ENCODE measurements at regions not wholly inside any gene's neighbourhood (a gene's known extent, or its start where the extent isn't known, plus 50 kb on each side); places are given as distances from the start of the nearest gene placed in this dataset.

DNA sequence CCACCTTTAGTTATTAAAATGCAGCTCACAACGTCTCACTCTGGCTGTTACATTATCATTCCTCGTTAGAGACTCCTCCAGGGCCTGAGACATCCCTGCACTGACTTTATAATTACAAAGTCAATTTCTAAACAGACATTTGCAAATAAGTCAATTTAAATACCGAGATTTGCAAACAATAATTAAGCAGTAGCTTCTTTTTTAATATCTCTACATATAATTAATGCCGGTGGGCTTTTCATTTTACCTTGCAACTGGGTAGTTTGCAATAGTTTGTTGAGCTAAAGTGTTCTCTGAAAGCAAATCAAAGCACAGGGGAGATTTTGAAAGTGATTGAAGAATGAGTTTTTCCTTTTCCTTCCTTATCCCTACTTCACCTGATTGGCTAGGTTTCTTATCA, 154.4 kb downstream of the TLR4 start:
- no peak for DNase-seq (ENCODE audit: low read depth in 2 of 2, low spot score in 1 of 2)

DNA sequence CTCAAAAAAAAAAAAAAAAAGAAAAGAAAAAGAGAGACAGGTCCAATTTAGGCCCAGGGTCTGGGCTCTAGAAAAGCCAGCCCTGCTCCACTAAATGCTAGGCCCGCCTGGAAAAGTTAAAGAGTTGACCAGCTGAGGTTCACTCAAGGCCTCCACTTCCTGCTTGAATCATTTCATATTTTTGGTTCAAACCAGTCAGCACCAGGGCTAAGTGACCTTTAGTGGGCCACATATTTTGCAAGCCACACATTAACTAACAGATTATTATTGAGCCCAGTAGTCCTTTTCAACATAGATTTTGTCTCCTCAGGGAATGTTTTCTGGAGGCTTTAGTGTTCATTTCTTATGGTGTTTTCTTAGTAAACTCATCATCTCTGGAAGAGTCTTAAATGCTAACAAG, 156.6 kb downstream of the TLR4 start:
- DNase-seq (ENCODE audit: low read depth in 2 of 2, low spot score in 1 of 2), result no peak

DNA sequence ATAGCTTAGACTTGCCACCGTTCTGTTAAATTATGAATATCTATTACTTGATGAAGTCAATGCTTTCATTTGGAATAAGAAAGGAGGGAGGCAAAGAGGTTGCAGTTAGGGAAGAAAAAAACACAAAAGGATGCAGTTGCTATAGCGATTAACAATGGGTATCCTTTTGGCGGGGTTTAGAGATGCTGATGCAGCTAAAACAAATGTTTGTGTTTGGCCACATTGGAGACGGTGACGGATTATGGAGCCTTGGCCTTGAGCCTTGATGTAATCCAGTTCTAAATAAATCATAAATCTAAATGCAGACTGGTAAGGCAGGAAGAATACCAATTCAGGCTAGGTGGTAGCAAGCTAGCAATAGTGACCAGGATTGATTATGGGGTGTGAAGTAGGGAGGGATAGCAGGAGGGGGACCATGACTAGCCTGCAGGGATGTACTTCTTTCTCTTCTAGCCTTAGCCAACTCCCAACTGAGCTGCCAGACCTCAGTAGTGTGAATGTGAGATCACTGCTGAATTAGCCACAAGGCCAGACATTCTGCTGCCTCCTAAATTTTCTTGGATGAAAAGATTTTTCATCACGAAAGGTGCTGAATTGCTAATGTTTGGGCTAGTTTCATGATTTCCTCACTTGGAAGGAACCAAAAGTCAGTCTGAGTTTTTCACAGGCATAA, 160.3 kb downstream of the TLR4 start:
- no peak for DNase-seq (ENCODE audit: low read depth in 2 of 2, low spot score in 1 of 2)

DNA sequence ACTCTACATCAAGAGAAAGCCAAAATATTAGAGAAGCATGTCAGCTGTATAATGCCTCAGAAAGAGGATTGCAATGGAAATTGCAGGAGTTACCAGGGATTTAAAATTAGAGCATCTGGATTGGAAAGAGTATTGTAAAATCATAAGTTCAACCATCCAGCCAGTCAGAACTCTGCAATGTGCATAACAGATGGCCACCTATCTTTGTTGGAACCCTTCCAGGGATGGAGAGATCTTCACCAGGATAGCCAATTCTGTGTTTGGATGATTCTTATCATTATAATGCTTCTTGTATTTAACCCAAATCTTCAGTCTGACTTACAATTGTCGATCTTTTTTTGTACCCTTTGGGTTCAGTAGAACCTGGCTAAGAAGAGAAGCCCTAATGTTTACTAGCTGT, 164.4 kb downstream of the TLR4 start:
- no peak for DNase-seq (ENCODE audit: low read depth in 2 of 2, low spot score in 1 of 2)

DNA sequence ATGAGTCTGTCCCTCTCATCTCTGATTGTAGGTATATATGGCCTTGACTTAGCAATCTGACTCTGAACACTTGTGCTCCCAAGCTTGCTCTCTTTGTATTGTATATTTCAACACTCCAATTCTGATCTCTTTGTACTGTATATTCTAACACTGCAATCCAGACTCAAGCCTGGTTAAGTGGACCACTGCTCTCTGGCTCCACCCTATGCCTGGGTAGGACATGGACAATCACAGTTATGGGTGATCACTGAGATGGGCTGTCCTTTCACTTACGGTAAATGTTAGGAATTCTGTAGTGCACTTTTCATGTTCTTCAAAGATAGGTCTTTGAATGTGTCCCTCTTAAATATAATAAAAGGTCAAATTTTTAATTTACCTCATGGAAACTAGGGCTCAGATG, 165.1 kb downstream of the TLR4 start:
- no peak for DNase-seq (ENCODE audit: low read depth in 2 of 2, low spot score in 1 of 2)

DNA sequence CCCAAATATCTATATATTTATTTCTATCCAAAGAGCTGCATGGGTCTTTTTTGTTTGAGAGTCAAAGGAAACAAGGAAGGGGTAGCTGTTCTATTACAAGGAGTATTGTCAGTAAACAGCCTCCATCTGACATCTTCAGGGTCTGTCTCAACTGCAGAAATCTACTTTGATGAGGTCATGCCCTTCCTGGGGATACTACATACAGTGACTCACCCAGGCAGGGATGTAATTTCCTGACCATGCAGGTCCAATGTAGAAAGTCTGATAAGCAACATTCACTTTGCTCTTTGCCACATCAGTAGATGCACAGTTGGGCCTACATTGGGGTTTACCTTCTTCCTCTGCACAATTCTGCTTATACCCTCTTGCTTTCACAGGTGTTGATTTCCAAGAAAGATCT, 165.5 kb downstream of the TLR4 start:
- DNase-seq (ENCODE audit: low read depth in 2 of 2, low spot score in 1 of 2), result no peak

DNA sequence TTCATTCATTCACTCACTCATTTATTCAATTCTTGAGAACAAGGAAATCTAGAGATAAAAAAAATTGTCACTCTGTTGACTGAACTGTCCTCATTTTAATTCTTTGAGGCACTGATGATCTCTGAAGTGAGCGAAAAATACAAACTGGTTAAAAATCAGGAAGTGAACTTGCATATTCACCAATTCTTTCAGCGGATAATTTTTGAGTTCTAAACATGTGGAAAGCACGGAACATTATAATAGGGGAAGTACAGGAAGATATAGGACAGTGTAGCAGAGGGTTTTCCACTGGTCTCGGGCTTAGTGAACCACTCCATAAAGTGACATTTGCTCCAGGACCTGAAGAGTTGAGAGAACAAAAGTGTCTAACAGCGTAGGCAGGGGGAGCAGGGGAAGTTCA, 169.5 kb downstream of the TLR4 start:
- DNase-seq (ENCODE audit: low read depth in 2 of 2, low spot score in 1 of 2), result no peak

DNA sequence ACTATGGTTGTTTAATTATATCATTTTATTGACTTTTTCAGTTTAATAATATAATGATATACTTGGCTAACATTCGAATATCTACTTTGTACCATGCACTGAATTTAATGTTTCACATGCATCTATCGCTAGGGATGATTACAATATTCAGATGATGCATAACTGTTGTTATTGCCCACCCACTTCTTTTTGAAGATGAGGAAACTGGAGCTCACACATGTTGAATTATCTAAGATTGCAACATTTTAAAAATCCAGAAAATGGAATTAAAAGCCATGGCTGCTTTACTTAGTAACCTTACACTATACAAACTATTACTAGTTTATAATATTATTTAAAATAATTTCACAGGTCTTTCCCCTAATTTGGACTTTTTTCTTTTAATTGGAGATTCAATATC, 171.7 kb downstream of the TLR4 start:
- no peak for DNase-seq (ENCODE audit: low read depth in 2 of 2, low spot score in 1 of 2)

DNA sequence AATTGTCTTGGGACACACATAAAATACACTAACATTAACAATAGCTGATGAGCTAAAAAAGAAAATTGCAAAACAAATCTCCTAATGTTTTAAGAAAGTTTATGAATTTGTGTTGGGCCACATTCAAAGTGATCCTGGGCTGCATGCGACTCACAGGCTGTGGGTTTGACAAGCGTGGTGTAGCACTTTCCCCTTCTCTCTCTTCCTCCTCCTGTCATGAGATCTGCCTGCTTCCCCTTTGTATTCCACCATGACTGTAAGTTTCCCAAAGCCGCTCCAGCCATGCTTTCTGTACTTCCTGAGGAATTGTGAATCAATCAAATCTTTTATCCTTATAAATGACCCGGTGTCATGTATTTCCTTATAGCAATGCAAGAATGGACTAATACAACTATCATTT, 178.0 kb downstream of the TLR4 start:
- DNase-seq (ENCODE audit: low read depth in 2 of 2, low spot score in 1 of 2), result no peak

DNA sequence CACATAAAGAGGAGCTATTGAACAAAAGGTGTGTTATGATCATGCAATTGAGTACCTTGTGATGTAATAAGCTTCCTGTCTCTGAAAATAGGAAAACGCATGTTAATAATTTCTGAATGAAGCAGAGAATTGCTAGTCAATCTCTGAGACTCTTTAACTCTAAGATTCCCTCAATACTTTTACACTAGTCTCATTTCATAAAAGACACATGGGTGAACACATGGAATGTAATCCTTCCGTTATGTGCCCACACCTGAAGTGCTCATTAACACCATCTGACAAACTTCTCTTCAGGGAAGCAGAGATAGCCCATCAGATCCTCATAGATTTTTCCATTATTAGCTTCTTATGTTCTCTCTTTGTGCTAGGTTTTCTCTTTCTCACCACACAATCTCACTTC, 182.4 kb downstream of the TLR4 start:
- no peak for DNase-seq (ENCODE audit: low read depth in 2 of 2, low spot score in 1 of 2)

DNA sequence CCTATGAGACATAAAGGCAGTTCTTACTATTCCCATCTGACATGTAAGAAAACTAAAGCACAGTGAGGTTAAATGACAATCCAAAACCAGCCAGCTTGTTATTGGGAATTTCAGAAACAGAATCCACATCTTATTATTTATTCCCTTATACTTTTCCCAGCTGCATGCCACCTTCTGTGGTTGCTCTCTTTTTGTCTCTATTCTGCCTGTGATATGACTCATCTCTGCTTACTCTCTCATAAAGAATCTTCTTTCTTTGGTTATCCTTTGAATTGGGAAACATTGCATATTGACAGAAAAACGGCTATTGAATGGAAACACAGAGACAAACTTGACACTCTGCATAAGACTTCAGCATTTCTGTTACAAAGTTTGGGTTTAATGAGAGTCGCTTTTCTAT, 183.2 kb downstream of the TLR4 start:
- DNase-seq (ENCODE audit: low read depth in 2 of 2, low spot score in 1 of 2), result no peak

DNA sequence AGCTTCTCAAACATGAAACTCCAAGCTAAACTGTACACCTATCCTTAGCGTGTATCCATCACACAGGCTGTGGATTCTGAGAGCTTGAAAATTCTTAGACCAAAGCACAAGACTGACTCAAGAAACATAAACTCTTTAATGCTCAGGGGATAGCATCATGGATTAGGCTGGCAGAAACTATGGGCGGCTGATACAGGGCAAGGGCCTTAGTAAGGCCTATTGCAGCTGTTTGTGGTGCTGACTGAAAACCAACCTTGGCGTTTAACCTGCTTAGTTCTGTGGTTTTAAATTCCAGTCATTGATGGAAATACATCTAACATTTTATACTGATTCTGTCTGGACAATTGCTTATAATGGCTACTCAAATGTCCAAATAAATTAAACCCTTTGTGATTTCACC, 183.7 kb downstream of the TLR4 start:
- no peak for DNase-seq (ENCODE audit: low read depth in 2 of 2, low spot score in 1 of 2)

DNA sequence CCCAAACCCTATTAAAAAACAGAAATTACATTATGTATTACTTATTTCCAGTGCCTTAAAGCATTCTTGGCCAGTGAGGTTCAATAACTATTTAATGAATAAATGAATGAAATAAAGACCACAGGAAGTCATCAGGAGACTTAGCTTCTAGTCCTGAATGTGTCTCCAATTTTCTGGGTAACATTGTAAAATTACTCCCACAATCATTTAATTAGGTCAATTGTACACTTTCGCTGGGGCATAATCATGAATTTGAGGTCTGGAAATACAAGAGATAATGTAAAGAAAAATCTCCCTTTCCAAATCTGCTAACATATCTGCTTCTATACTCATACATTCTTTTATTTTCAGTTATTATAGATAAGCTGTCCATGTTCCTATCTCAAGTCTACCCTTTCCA, 199.2 kb downstream of the TLR4 start:
- DNase-seq (ENCODE audit: low read depth in 2 of 2, low spot score in 1 of 2), result no peak

DNA sequence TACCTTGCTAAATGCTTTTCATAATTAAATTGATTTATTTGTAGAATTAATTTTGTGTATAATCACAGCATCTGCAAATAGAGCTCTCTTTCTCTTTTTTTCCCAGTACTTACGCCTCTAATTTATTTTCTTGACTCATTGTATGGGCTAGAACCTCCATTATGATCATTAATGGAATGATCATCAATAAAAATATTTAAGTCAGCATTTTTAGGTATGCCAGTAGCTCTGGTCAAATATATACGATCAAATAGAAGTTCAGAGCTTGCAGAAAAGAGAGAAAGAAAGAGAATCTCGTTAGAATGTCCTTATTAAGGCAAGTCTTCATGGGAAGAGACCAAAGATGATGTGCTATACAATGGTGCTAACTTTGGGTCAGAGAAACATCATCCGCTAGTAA, 202.6 kb downstream of the TLR4 start:
- no peak for DNase-seq (ENCODE audit: low read depth in 2 of 2, low spot score in 1 of 2)

DNA sequence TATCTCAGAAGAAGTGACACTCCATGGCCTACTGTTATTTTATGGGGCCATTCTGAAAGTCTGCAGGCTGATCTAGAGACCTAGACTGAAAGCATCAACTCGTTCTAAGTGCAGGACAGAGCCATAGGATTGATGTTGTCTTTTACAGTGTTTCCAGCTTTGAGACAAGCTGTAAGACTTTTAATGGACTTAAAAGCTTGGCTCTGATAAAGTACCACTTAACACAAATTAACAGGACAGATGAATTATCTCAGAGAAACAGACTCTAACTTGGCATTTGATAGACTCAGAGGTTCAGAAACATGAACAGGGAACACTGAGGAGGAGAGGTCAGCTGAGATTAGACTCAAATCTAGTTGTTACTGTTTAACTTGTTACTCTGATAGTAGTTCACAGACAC, 203.2 kb downstream of the TLR4 start:
- no peak for DNase-seq (ENCODE audit: low read depth in 2 of 2, low spot score in 1 of 2)

DNA sequence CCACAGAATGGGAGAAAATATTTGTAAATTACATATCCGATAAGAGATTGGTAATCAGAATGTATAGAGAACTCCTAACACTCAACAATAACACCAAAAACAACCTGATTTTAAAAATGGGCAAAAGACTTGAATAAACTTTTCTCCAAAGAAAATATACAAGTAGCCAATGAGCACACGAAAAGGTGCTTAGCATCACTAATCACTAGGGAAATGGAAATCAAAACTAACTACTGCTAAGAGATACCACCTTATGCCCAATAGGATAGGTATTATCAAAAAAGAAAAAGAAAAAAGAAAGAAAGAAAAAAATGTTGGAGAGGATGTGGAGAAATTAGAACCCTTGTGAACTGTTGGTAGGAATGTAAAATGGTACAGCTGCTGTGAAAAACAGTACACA, 212.1 kb downstream of the TLR4 start:
- no peak for DNase-seq (ENCODE audit: low read depth in 2 of 2, low spot score in 1 of 2)

DNA sequence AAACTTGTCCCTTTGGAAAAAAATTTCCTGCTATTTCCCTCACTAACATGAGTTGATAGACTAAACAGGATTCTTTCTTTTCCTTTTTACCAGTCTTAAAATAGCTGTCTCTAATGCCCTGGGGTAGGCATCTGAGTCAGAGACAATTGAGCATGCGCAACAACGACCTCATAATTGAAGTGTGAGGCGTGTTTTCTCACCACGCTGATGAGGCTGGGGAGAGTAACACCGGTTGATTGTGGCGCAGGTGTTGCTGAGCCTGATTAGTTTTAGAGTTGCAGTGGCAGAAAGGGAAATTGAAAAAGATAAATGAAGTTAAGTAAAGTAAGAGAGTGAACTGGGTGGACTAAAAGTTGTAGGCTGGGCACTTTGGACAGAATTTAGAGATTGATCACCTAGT, 213.7 kb downstream of the TLR4 start:
- no peak for DNase-seq (ENCODE audit: low read depth in 2 of 2, low spot score in 1 of 2)

DNA sequence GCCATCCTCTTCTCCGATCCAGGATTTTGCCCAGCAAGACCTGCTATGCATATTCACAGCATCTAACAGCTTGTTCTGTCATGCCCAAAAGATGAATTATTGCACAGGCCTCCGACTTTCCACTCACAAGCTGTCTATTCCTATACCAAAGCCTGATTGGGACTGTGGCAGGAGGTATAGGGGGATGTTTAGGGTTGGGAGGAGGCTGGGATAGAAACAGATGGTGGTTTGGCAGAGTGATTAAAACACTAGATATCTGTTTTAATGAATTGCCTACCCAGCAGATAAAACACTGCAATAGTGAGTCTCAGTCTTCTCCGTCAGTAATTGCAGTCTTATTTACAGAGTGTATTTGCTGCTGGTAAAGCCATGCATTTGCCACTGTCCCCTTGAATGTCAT, 215.3 kb downstream of the TLR4 start:
- no peak for DNase-seq (ENCODE audit: low read depth in 2 of 2, low spot score in 1 of 2)

DNA sequence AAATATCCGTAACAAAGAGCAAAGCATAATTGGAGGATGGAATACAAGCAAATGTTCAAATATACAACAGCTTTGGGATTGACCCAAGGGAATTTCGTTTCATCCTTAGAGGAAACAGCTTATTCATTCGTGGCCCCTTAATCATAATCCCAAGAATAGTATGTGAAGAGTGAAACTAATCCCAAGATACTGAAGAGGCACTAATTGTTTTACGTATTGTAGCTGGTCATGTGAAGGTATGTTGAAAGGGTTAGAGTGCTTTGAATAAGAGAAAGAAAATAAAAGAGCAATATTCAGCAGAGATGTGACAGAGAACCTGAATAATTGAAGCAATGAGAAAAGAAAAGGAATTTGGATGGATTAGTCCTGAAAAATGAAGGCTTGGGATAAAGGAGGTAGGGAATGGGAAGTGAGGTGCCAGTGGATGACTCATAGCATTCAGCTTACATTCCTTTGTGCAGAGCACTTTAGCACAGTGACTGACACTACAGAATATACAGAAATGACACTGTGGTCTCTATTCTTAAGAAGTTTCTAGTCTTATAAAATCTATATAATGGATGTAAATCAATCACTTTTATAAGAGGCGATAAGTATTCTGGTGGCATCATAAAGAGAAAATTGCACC, 221.9 kb downstream of the TLR4 start:
- DNase-seq (ENCODE audit: low read depth in 2 of 2, low spot score in 1 of 2), result no peak

DNA sequence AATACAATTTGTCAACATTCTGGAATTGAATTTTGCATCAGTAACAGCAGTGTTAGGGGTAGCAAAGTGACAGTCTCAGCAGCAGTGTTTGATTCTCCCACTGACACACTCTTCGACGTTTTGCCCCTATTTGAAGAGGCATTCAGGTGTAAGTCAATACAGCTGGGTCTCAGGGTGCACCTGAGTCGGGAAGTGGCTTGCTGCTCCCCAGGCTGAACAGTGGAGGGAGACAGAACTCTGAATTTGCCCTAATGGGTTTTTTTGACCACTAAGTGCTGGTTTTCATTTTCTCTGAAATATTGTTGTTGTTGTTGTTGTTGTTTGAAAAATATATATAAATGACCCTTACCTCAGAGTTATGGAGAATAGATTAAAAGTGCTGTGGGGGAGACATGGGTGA, 223.2 kb downstream of the TLR4 start:
- DNase-seq (ENCODE audit: low read depth in 2 of 2, low spot score in 1 of 2), result no peak

DNA sequence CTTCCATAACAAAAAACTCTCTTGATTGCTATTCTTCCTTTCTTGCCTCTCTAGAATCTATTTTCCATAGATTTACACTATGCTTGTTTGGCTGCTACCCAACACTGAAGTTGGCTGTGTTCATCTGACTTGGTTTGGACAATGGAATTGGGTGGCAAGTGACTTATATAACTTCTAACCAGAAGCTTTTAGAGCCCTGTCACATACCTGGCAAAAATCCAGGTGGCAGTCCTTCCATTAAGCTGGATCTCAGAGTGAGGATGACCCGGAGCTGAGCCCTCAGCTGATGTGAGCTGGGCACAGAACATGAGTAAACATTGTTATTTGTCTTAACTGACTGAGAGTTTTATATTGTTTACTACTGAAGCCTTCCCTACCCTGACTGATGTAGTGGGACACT, 225.7 kb downstream of the TLR4 start:
- DNase-seq (ENCODE audit: low read depth in 2 of 2, low spot score in 1 of 2), result no peak

DNA sequence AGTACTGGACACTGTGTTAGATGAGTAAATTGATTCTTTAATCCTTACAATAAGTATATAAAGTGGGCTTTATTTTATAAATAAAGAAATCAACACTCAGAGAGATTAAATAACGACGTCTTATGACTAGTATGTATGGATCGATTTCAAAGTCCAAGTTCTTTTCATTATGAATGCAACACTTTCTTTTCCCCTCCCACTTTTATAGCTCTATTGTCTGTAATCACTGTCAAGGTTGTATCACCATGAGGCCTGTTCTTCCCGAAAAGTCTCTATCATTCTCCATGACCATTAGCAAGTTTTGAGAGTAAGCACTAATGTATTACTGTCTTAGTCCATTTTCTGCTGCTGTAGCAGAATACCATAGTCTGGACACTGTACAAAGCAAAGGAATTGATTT, 228.4 kb downstream of the TLR4 start:
- no peak for DNase-seq (ENCODE audit: low read depth in 2 of 2, low spot score in 1 of 2)
